H9 (cell line): ENCODE measurements at regions not wholly inside any gene's neighbourhood (a gene's known extent, or its start where the extent isn't known, plus 50 kb on each side); places are given as distances from the start of the nearest gene placed in this dataset.

Experiments
- DNase-seq: peaks from one replicate; pipeline ENCODE4 v3.0.0-alpha.2; 2017
- H2AFZ ChIP-seq: one replicate; pipeline ENCODE4 v1.6.1; 2013; ENCODE audit warnings: mild to moderate bottlenecking, low read length, control low read depth, moderate library complexity
- H2AK5ac ChIP-seq: 2 replicates; pipeline ENCODE4 v1.6.1; 2013; ENCODE audit warnings: low read length, control low read depth, mixed read lengths; ENCODE audit not compliant: insufficient read length
- H2BK120ac ChIP-seq: one replicate; pipeline ENCODE4 v1.6.1; 2013; ENCODE audit warnings: low read depth, mild to moderate bottlenecking, low read length, control low read depth, inconsistent platforms; ENCODE audit not compliant: poor library complexity, severe bottlenecking
- H2BK12ac ChIP-seq: 2 replicates; pipeline ENCODE4 v1.6.1; 2013; ENCODE audit warnings: low read length, control low read depth, mixed read lengths, low read depth; ENCODE audit not compliant: insufficient read length
- H2BK15ac ChIP-seq: 2 replicates; pipeline ENCODE4 v1.6.1; 2013; ENCODE audit warnings: low read depth, low read length, control low read depth
- H2BK20ac ChIP-seq: one replicate; pipeline ENCODE4 v1.6.1; 2013; ENCODE audit warnings: low read depth, mild to moderate bottlenecking, low read length, control low read depth, inconsistent platforms; ENCODE audit not compliant: poor library complexity, severe bottlenecking
- H2BK5ac ChIP-seq: 2 replicates; pipeline ENCODE4 v1.6.1; 2013; ENCODE audit warnings: low read length, control low read depth, mixed read lengths; ENCODE audit not compliant: insufficient read length
- H3K14ac ChIP-seq: 2 replicates; pipeline ENCODE4 v1.6.1; 2013; ENCODE audit warnings: low read length, control low read depth; ENCODE audit not compliant: insufficient read depth
- H3K18ac ChIP-seq: 2 replicates; pipeline ENCODE4 v1.6.1; 2013; ENCODE audit warnings: low read depth, mild to moderate bottlenecking, mixed read lengths, low read length, control low read depth; ENCODE audit not compliant: insufficient read length
- H3K23ac ChIP-seq: 2 replicates; pipeline ENCODE4 v1.6.1; 2013; ENCODE audit warnings: low read length, control low read depth, mixed read lengths, low read depth; ENCODE audit not compliant: insufficient read length
- H3K23me2 ChIP-seq: 2 replicates; pipeline ENCODE4 v1.6.1; 2013; ENCODE audit warnings: low read depth, mild to moderate bottlenecking, mixed read lengths, low read length, control low read depth; ENCODE audit not compliant: insufficient read length, poor library complexity, severe bottlenecking
- H3K27ac ChIP-seq: 2 replicates; pipeline ENCODE4 v1.5.1; 2013; ENCODE audit warnings: low read length, control low read depth, mixed read lengths, low read depth; ENCODE audit not compliant: insufficient read length
- H3K27me3 ChIP-seq: 2 replicates; pipeline ENCODE4 v1.6.1; 2013; ENCODE audit warnings: low read length, control low read depth, inconsistent platforms; ENCODE audit not compliant: insufficient read depth
- H3K4ac ChIP-seq: 2 replicates; pipeline ENCODE4 v1.6.1; 2013; ENCODE audit warnings: low read depth, mild to moderate bottlenecking, control low read depth, inconsistent platforms, low read length, moderate library complexity
- H3K4me1 ChIP-seq: 2 replicates; pipeline ENCODE4 v1.6.1; 2013; ENCODE audit warnings: low read length, control low read depth, inconsistent platforms; ENCODE audit not compliant: insufficient read depth
- H3K4me2 ChIP-seq: 2 replicates; pipeline ENCODE4 v1.6.1; 2013; ENCODE audit warnings: low read length, control low read depth, mixed read lengths; ENCODE audit not compliant: insufficient read length, insufficient read depth
- H3K56ac ChIP-seq: 2 replicates; pipeline ENCODE4 v1.6.1; 2013; ENCODE audit warnings: low read depth, mild to moderate bottlenecking, mixed read lengths, low read length, control low read depth; ENCODE audit not compliant: insufficient read length
- H3K79me1 ChIP-seq: 2 replicates; pipeline ENCODE4 v1.6.1; 2013; ENCODE audit warnings: low read depth, mild to moderate bottlenecking, moderate library complexity, low read length, control low read depth, inconsistent platforms; ENCODE audit not compliant: insufficient read depth, poor library complexity, severe bottlenecking
- H3K79me2 ChIP-seq: 2 replicates; pipeline ENCODE4 v1.6.1; 2013; ENCODE audit warnings: low read length, control low read depth, inconsistent platforms; ENCODE audit not compliant: insufficient read depth
- H3K9ac ChIP-seq: 2 replicates; pipeline ENCODE4 v1.6.1; 2013; ENCODE audit warnings: low read length, control low read depth, mixed read lengths; ENCODE audit not compliant: insufficient read length; ENCODE audit errors: extremely low read depth
- H3K9me3 ChIP-seq: one replicate; pipeline ENCODE4 v1.6.1; 2013; ENCODE audit warnings: low read depth, low read length, inconsistent platforms; ENCODE audit not compliant: control insufficient read depth
- H3T11ph ChIP-seq: one replicate; pipeline ENCODE4 v1.6.1; 2013; ENCODE audit warnings: mild to moderate bottlenecking, low read length, control low read depth, inconsistent platforms
- H4K20me1 ChIP-seq: one replicate; pipeline ENCODE4 v1.6.1; 2013; ENCODE audit not compliant: control insufficient read depth, insufficient read length, insufficient read depth
- H4K5ac ChIP-seq: 2 replicates; pipeline ENCODE4 v1.6.1; 2013; ENCODE audit warnings: low read depth, mild to moderate bottlenecking, mixed read lengths, low read length, control low read depth; ENCODE audit not compliant: insufficient read length
- H4K8ac ChIP-seq: replicated peaks from 2 replicates; pipeline ENCODE4 v1.6.1; 2013; ENCODE audit warnings: low read length, control low read depth, mixed read lengths, low read depth; ENCODE audit not compliant: insufficient read length
- H4K91ac ChIP-seq: 2 replicates; pipeline ENCODE4 v1.6.1; 2013; ENCODE audit warnings: low read depth, mild to moderate bottlenecking, moderate library complexity, mixed read lengths, low read length, control low read depth; ENCODE audit not compliant: insufficient read length
- H3K27ac Mint-ChIP-seq, 3 experiments: 2 replicates in 2 of 3; 3 replicates in 1 of 3; pipeline ENCODE4 v1.8.0; 2020 to 2021; ENCODE audit warnings: mixed read lengths in 3 of 3, mild to moderate bottlenecking in 1 of 3, moderate library complexity in 1 of 3
- H3K27me3 Mint-ChIP-seq: 2 replicates; pipeline ENCODE4 v1.8.0; 2021; ENCODE audit warnings: low read depth, mild to moderate bottlenecking, moderate library complexity, mixed read lengths
- H3K36me3 Mint-ChIP-seq, 3 experiments: 2 replicates in 2 of 3; 3 replicates in 1 of 3; pipeline ENCODE4 v1.8.0; 2020 to 2021; ENCODE audit warnings: low read depth in 3 of 3, mixed read lengths in 3 of 3; ENCODE audit not compliant: insufficient read depth in 1 of 3
- H3K4me1 Mint-ChIP-seq, 2 experiments: 2 replicates each; pipeline ENCODE4 v1.8.0; 2020; ENCODE audit warnings: mixed read lengths in 2 of 2
- H3K4me3 Mint-ChIP-seq, 2 experiments: 2 replicates in 1 of 2; 3 replicates in 1 of 2; pipeline ENCODE4 v1.8.0; 2020 to 2021; ENCODE audit warnings: mild to moderate bottlenecking in 2 of 2, mixed read lengths in 2 of 2, moderate library complexity in 1 of 2
- H3K9me3 Mint-ChIP-seq, 2 experiments: 2 replicates in 1 of 2; 3 replicates in 1 of 2; pipeline ENCODE4 v1.8.0; 2020; ENCODE audit warnings: mild to moderate bottlenecking in 2 of 2, mixed read lengths in 2 of 2, moderate library complexity in 1 of 2
- CTCF ChIP-seq: fragments of 200-600 bp; sonication (generic); conservative IDR thresholded peaks from 3 replicates; pipeline ENCODE4 v1.8.0; 2021; ENCODE audit warnings: antibody characterized with exemption, mild to moderate bottlenecking

- no peak overlapping the region for H2BK20ac ChIP-seq
- H3K23ac ChIP-seq: no peak overlapping the region
- H3T11ph ChIP-seq: no peak overlapping the region
- H3K9me3 Mint-ChIP-seq: no peaks in the 10 kb centered on the region
- H3K27ac ChIP-seq: no peak overlapping the region
- no peak overlapping the region for H3K4ac ChIP-seq
- no peak overlapping the region for H2BK15ac ChIP-seq
- H2AK5ac ChIP-seq: no peak overlapping the region
- H2BK12ac ChIP-seq: no peak overlapping the region
- no peaks in the 10 kb centered on the region for H3K23me2 ChIP-seq
- no peak overlapping the region for H4K5ac ChIP-seq
- H3K79me1 ChIP-seq: no peaks in the 10 kb centered on the region
- no peaks in the 10 kb centered on the region for H4K20me1 ChIP-seq
- H3K27me3 Mint-ChIP-seq: no peaks in the 10 kb centered on the region
- DNase-seq: no peak
- no peak overlapping the region for H4K91ac ChIP-seq
- no peak overlapping the region for H3K27ac Mint-ChIP-seq
- H2BK5ac ChIP-seq: no peak overlapping the region
- H3K27me3 ChIP-seq: no peaks in the 10 kb centered on the region
- no peaks in the 10 kb centered on the region for H3K79me2 ChIP-seq
- no peak overlapping the region for H2AFZ ChIP-seq
- TF ChIP-seq CTCF: no peak
- H3K9ac ChIP-seq: no peak overlapping the region
- H4K8ac ChIP-seq: no peak overlapping the region
- H3K4me2 ChIP-seq: no peak overlapping the region
- no peaks in the 10 kb centered on the region for H3K4me1 Mint-ChIP-seq
- no peak overlapping the region for H3K4me3 Mint-ChIP-seq
- no peak overlapping the region for H3K18ac ChIP-seq
- H3K4me1 ChIP-seq: no peaks in the 10 kb centered on the region
- no peak overlapping the region for H2BK120ac ChIP-seq
- H3K14ac ChIP-seq: no peak overlapping the region
- no peaks in the 10 kb centered on the region for H3K9me3 ChIP-seq
- H3K36me3 Mint-ChIP-seq: no peaks in the 10 kb centered on the region
- no peak overlapping the region for H3K56ac ChIP-seq
These were observed 815.7 kb downstream of the NCAM2 start for GRCh38 chr21:21813934-21814333.
